GM21360 (cell line): ENCODE measurements at regions not wholly inside any gene's neighbourhood (a gene's known extent, or its start where the extent isn't known, plus 50 kb on each side); places are given as distances from the start of the nearest gene placed in this dataset.

Experiments used
- ATAC-seq: cut with Tn5 transposase; IDR thresholded peaks from one replicate; pipeline ENCODE4 v1.9.1; 2021; ENCODE audit warnings: mild to moderate bottlenecking, moderate library complexity; ENCODE audit not compliant: unreplicated experiment

GRCh38 chr3:25033407-25034029 is 394.5 kb upstream of the RARB start:
- ATAC-seq, result peak; percentile 89

GRCh38 chr3:25035526-25035925 is 392.5 kb upstream of the RARB start:
- no peak for ATAC-seq

- no peak for ATAC-seq
These were observed 391.4 kb upstream of the RARB start for GRCh38 chr3:25036633-25037032.

- ATAC-seq, result no peak
These were observed 391.0 kb upstream of the RARB start for GRCh38 chr3:25037049-25037547.

GRCh38 chr3:25038271-25038670 is 389.8 kb upstream of the RARB start:
- no peak for ATAC-seq

GRCh38 chr3:25038922-25039321 is 389.1 kb upstream of the RARB start:
- no peak for ATAC-seq

- ATAC-seq, result no peak
These were observed 387.3 kb upstream of the RARB start for GRCh38 chr3:25040748-25041147.

GRCh38 chr3:25041871-25042584 is 386.0 kb upstream of the RARB start:
- ATAC-seq, result no peak

GRCh38 chr3:25043177-25043576 is 384.9 kb upstream of the RARB start:
- ATAC-seq, result no peak

- no peak for ATAC-seq
These were observed 384.3 kb upstream of the RARB start for GRCh38 chr3:25043749-25044148.

- ATAC-seq, result no peak
These were observed 383.0 kb upstream of the RARB start for GRCh38 chr3:25044762-25045710.

GRCh38 chr3:25046911-25047771 is 380.9 kb upstream of the RARB start:
- ATAC-seq, result no peak

- no peak for ATAC-seq
These were observed 378.8 kb upstream of the RARB start for GRCh38 chr3:25049304-25049703.

- no peak for ATAC-seq
These were observed 374.7 kb upstream of the RARB start for GRCh38 chr3:25053360-25053759.

- ATAC-seq, result no peak
These were observed 371.9 kb upstream of the RARB start for GRCh38 chr3:25056036-25056755.

- ATAC-seq, result no peak
These were observed 371.2 kb upstream of the RARB start for GRCh38 chr3:25056803-25057351.

- no peak for ATAC-seq
These were observed 370.7 kb upstream of the RARB start for GRCh38 chr3:25057379-25057778.

- no peak for ATAC-seq
These were observed 363.4 kb upstream of the RARB start for GRCh38 chr3:25064681-25065080.

- no peak for ATAC-seq
These were observed 358.1 kb upstream of the RARB start for GRCh38 chr3:25069970-25070369.

GRCh38 chr3:25071846-25072245 is 356.2 kb upstream of the RARB start:
- no peak for ATAC-seq
